NCI-H1417 (cell line): ENCODE measurements at regions not wholly inside any gene's neighbourhood (a gene's known extent, or its start where the extent isn't known, plus 50 kb on each side); places are given as distances from the start of the nearest gene placed in this dataset.
A peak's percentile ranks its signal among the peaks of the same experiment; 100 is the strongest.

ENCODE experiments used
- DNase-seq, 3 experiments: peaks; one replicate each; lab custom pipeline; 2025; lab: John Stamatoyannopoulos, UW

GRCh38 chr2:198343471-198343870 is 539.1 kb downstream of the PLCL1 start:
- DNase-seq: no peak

- DNase-seq: no peak
Measured at GRCh38 chr2:198340846-198341245, 536.5 kb downstream of the PLCL1 start.

GRCh38 chr2:198339116-198339515 is 534.7 kb downstream of the PLCL1 start:
- no peak for DNase-seq

GRCh38 chr2:198337368-198337767 is 533.0 kb downstream of the PLCL1 start:
- DNase-seq: peak in 2 of 3 experiments; percentile 54 to 90

- no peak for DNase-seq
Measured at GRCh38 chr2:198328454-198328853, 524.1 kb downstream of the PLCL1 start.

- no peak for DNase-seq
Measured at GRCh38 chr2:198327526-198327925, 523.1 kb downstream of the PLCL1 start.

- no peak for DNase-seq
Measured at GRCh38 chr2:198326431-198326830, 522.0 kb downstream of the PLCL1 start.

- DNase-seq: no peak
Measured at GRCh38 chr2:198325359-198325758, 521.0 kb downstream of the PLCL1 start.

GRCh38 chr2:198324071-198324470 is 519.7 kb downstream of the PLCL1 start:
- DNase-seq: no peak

GRCh38 chr2:198322275-198322674 is 517.9 kb downstream of the PLCL1 start:
- no peak for DNase-seq

- DNase-seq: no peak
Measured at GRCh38 chr2:198321522-198322088, 517.2 kb downstream of the PLCL1 start.

- no peak for DNase-seq
Measured at GRCh38 chr2:198316852-198317396, 512.5 kb downstream of the PLCL1 start.

- no peak for DNase-seq
Measured at GRCh38 chr2:198315791-198316630, 511.6 kb downstream of the PLCL1 start.

- peak; percentile 10 to 84 (median 38) for DNase-seq
Measured at GRCh38 chr2:198314559-198315153, 510.3 kb downstream of the PLCL1 start.

- DNase-seq: no peak
Measured at GRCh38 chr2:198312596-198313483, 508.4 kb downstream of the PLCL1 start.

- DNase-seq: peak in 2 of 3 experiments; percentile 17 to 62
Measured at GRCh38 chr2:198311020-198311419, 506.6 kb downstream of the PLCL1 start.

- peak; percentile 21 to 74 (median 51) for DNase-seq
Measured at GRCh38 chr2:198309673-198310280, 505.4 kb downstream of the PLCL1 start.

- no peak for DNase-seq
Measured at GRCh38 chr2:198309081-198309480, 504.7 kb downstream of the PLCL1 start.

GRCh38 chr2:198308368-198308767 is 504.0 kb downstream of the PLCL1 start:
- no peak for DNase-seq

- no peak for DNase-seq
Measured at GRCh38 chr2:198307093-198307492, 502.7 kb downstream of the PLCL1 start.

- DNase-seq: no peak
Measured at GRCh38 chr2:198304859-198305258, 500.5 kb downstream of the PLCL1 start.
